Sigmoid colon (tissue), 6 donors: ENCODE measurements at regions not wholly inside any gene's neighbourhood (a gene's known extent, or its start where the extent isn't known, plus 50 kb on each side); places are given as distances from the start of the nearest gene placed in this dataset.

Experiments used
- DNase-seq: peaks from one replicate; pipeline ENCODE4 v3.0.0-alpha.2; 2019
- H3K27ac ChIP-seq, 4 donors: fragments of 200-600 bp; sonication (generic); one replicate each; pipeline ENCODE4 v1.5.1; 2016 to 2019; ENCODE audit warnings: mild to moderate bottlenecking in 1 of 4
- H3K27me3 ChIP-seq, 3 donors: fragments of 200-600 bp; sonication (generic); one replicate each; pipeline ENCODE4 v1.5.1; 2019; ENCODE audit warnings: mild to moderate bottlenecking in 1 of 3
- H3K36me3 ChIP-seq, 4 donors: fragments of 200-600 bp; sonication (generic); one replicate each; pipeline ENCODE4 v1.5.1; 2016 to 2019
- H3K4me1 ChIP-seq, 4 donors: fragments of 200-600 bp; sonication (generic); one replicate each; pipeline ENCODE4 v1.5.1; 2017 to 2019
- H3K4me3 ChIP-seq, 4 donors: fragments of 200-600 bp; sonication (generic); one replicate each; pipeline ENCODE4 v1.5.1; 2017 to 2019; ENCODE audit warnings: mild to moderate bottlenecking in 2 of 4, moderate library complexity in 1 of 4
- H3K9me3 ChIP-seq, 4 donors: fragments of 200-600 bp in 3 of 4; sonication (generic) in 3 of 4; one replicate each; pipeline versions ENCODE4 v1.5.1 to v1.6.1; 2013 to 2019
- CTCF ChIP-seq, 4 experiments: fragments of 450-650 bp in 3 of 4; fragments of 200-600 bp in 1 of 4; IDR thresholded peaks; one replicate each; pipeline ENCODE4 v1.5.1; 2016 to 2019; ENCODE audit warnings: antibody characterized with exemption in 4 of 4, mild to moderate bottlenecking in 3 of 4, moderate library complexity in 2 of 4
- EP300 ChIP-seq, 4 donors: sonication (generic); formaldehyde crosslinking; IDR thresholded peaks; one replicate each; pipeline ENCODE4 v1.6.1; 2017; ENCODE audit warnings: antibody characterized with exemption in 4 of 4
- POLR2A ChIP-seq, 2 donors: fragments of 450-650 bp; IDR thresholded peaks; one replicate each; pipeline ENCODE4 v1.6.1; 2016; ENCODE audit warnings: antibody characterized with exemption in 2 of 2, mild to moderate bottlenecking in 2 of 2, moderate library complexity in 2 of 2
- POLR2AphosphoS5 ChIP-seq, 4 donors: sonication (generic); formaldehyde crosslinking; IDR thresholded peaks; one replicate each; pipeline ENCODE4 v1.6.1; 2017; ENCODE audit warnings: antibody characterized with exemption in 4 of 4
- WGBS, 2 donors: extraction: QIAGEN DNeasy Blood & Tissue Kit; methylation state at CpG; one replicate each; pipeline ENCODE4 v1.1.7; 2013; 5-methylcytosine and 5-hydroxymethylcytosine counted together
- intact Hi-C: fragments of 100-400 bp; cut with DNase I; formaldehyde crosslinking; loops from one replicate; pipeline ENCODE4 v1.15.1; 2023
- donor health status: healthy with polysubstance abuse.
- donor health status: healthy.

- intact Hi-C loops = no loop called here
- TF ChIP-seq CTCF (IDR thresholded peaks at IDR 0.05) = no peak
- no peak for TF ChIP-seq POLR2AphosphoS5 (IDR thresholded peaks at IDR 0.05)
- TF ChIP-seq EP300 (IDR thresholded peaks at IDR 0.05) = no peak
- no peak for TF ChIP-seq POLR2A (IDR thresholded peaks at IDR 0.05)
- no peak for DNase-seq
Measured at GRCh38 chr17:69712801-69713311, 298.4 kb downstream of the MAP2K6 start.

GRCh38 chr17:69713815-69714214 is 299.3 kb downstream of the MAP2K6 start:
- Histone ChIP-seq H3K9me3 (no peaks in the 10 kb centered on the region), H3K4me3 (no peak overlapping the region), H3K27me3 (no peaks in the 10 kb centered on the region), H3K27ac (no peak overlapping the region), H3K36me3 (no peaks in the 10 kb centered on the region), H3K4me1 (peaks cover 0 to 5% (median 0%) of the 10 kb centered on the region in 4 donors)
- 74 to 87% methylated on average over 4 of the region's 4 CpGs for WGBS, 2 donors
- no peak for TF ChIP-seq POLR2A (IDR thresholded peaks at IDR 0.05)
- intact Hi-C loops = no loop called here
- no peak for DNase-seq

More at GRCh38 chr17:69712801-69713311, 298.4 kb downstream of the MAP2K6 start:
- Histone ChIP-seq H3K27ac (no peak overlapping the region), H3K36me3 (no peaks in the 10 kb centered on the region), H3K4me3 (no peak overlapping the region), H3K9me3 (no peaks in the 10 kb centered on the region), H3K4me1 (peaks cover 0 to 5% (median 0%) of the 10 kb centered on the region in 4 donors), H3K27me3 (no peaks in the 10 kb centered on the region)
- 59 to 63% methylated on average over 2 of the region's 2 CpGs for WGBS, 2 donors

GRCh38 chr17:69714669-69715068 is 300.2 kb downstream of the MAP2K6 start:
- Histone ChIP-seq H3K27ac (no peak overlapping the region), H3K27me3 (no peaks in the 10 kb centered on the region), H3K4me3 (no peak overlapping the region), H3K9me3 (no peaks in the 10 kb centered on the region), H3K4me1 (peaks cover 0 to 5% (median 0%) of the 10 kb centered on the region in 4 donors), H3K36me3 (no peaks in the 10 kb centered on the region)
- DNase-seq = no peak
- intact Hi-C loops = no loop called here
- WGBS, 2 donors = 69 to 71% methylated on average over 2 of the region's 2 CpGs
- TF ChIP-seq POLR2A (IDR thresholded peaks at IDR 0.05) (no peak), CTCF (IDR thresholded peaks at IDR 0.05) (no peak), POLR2AphosphoS5 (IDR thresholded peaks at IDR 0.05) (no peak), EP300 (IDR thresholded peaks at IDR 0.05) (no peak)

- H3K27me3 ChIP-seq = no peaks in the 10 kb centered on the region
- H3K27ac ChIP-seq = no peak overlapping the region
- no peaks in the 10 kb centered on the region for H3K36me3 ChIP-seq
- H3K9me3 ChIP-seq = no peaks in the 10 kb centered on the region
- no peak overlapping the region for H3K4me3 ChIP-seq
- TF ChIP-seq EP300 (IDR thresholded peaks at IDR 0.05) (no peak), POLR2A (IDR thresholded peaks at IDR 0.05) (no peak), POLR2AphosphoS5 (IDR thresholded peaks at IDR 0.05) (no peak), CTCF (IDR thresholded peaks at IDR 0.05) (no peak)
- H3K4me1 ChIP-seq = peaks cover 0 to 5% (median 0%) of the 10 kb centered on the region in 4 donors
- WGBS, 2 donors = 93 to 95% methylated on average over 4 of the region's 4 CpGs
- intact Hi-C loops = no loop called here
- no peak for DNase-seq
Measured at GRCh38 chr17:69715656-69716055, 301.2 kb downstream of the MAP2K6 start.

- Histone ChIP-seq H3K9me3 (no peaks in the 10 kb centered on the region), H3K36me3 (no peaks in the 10 kb centered on the region), H3K27ac (no peak overlapping the region), H3K4me1 (peaks cover 0 to 5% (median 0%) of the 10 kb centered on the region in 4 donors), H3K4me3 (no peak overlapping the region), H3K27me3 (no peaks in the 10 kb centered on the region)
- TF ChIP-seq EP300 (IDR thresholded peaks at IDR 0.05) (no peak), CTCF (IDR thresholded peaks at IDR 0.05) (no peak), POLR2AphosphoS5 (IDR thresholded peaks at IDR 0.05) (no peak), POLR2A (IDR thresholded peaks at IDR 0.05) (no peak)
- no peak for DNase-seq
- intact Hi-C loops = no loop called here
- WGBS, 2 donors = 85 to 87% methylated on average over 6 of the region's 6 CpGs
Measured at GRCh38 chr17:69716556-69716955, 302.1 kb downstream of the MAP2K6 start.
